BE2C (cell line): ENCODE measurements at regions not wholly inside any gene's neighbourhood (a gene's known extent, or its start where the extent isn't known, plus 50 kb on each side); places are given as distances from the start of the nearest gene placed in this dataset.

Source experiments
- DNase-seq: peaks from one replicate; pipeline ENCODE4 v3.0.0-alpha.2; 2020
- H3K27me3 ChIP-seq: fragments of 250-450 bp; sonication (Bioruptor Pico); 2 replicates; pipeline ENCODE4 v1.5.1; 2020; ENCODE audit warnings: mild to moderate bottlenecking
- H3K36me3 ChIP-seq: fragments of 250-450 bp; sonication (Bioruptor Pico); 2 replicates; pipeline ENCODE4 v1.5.1; 2020; ENCODE audit warnings: mild to moderate bottlenecking
- H3K4me1 ChIP-seq: fragments of 250-450 bp; sonication (Bioruptor Pico); 2 replicates; pipeline ENCODE4 v1.5.1; 2020
- H3K4me3 ChIP-seq: 2 replicates; pipeline ENCODE4 v1.5.1; 2011; ENCODE audit warnings: low read depth, low read length
- H3K9me3 ChIP-seq: fragments of 250-450 bp; sonication (Bioruptor Pico); 2 replicates; pipeline ENCODE4 v1.5.1; 2020
- CTCF ChIP-seq: IDR thresholded peaks from 2 replicates; pipeline ENCODE4 v1.5.1; 2012; ENCODE audit warnings: mild to moderate bottlenecking, low read depth, low read length

DNA sequence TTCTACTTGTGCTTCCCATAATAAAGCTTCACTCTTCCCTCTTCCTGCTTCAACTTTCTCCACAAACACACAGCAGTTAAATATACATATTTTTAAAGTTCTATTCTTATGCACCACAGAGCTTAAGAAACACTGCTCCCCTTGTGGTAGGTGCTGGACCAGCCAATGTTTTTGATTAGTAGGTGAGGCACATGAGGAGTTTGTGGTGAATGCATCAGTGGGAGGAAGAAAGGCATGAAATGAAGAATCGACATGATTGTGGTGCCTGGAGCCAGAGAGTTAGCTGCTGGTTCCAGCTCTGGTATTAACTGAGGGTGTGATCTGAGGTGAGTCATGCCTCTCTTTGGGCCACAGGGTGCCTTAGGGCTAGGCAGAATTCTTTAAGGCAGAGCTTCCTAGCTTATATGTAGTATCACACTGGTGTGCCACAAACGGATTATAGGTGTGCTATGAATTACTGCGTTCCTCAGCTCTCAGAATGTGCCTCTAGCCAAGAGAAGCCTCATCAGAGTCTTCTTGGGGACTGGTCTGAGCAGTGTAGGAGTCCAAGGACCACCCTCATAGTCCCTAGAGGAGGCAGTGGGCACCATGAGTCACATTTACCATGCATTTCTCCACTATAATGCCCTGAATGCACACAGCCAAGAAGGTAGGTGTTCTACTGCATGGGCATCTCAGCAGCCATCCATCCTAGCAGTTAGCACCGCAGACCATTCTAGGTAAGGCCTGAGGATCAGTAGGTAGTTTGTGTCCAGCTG is 97.4 kb upstream of the SGIP1 start:
- H3K9me3 ChIP-seq: no peaks in the 10 kb centered on the region
- H3K4me1 ChIP-seq: no peaks in the 10 kb centered on the region
- TF ChIP-seq CTCF: peak; percentile 31; the same call in 1 of the 2 replicates
- no peaks in the 10 kb centered on the region for H3K36me3 ChIP-seq
- no peak overlapping the region for H3K4me3 ChIP-seq
- no peak for DNase-seq
- H3K27me3 ChIP-seq: no peaks in the 10 kb centered on the region

GRCh38 chr1:66437136-66437401 is 96.9 kb upstream of the SGIP1 start:
- no peak for DNase-seq
- no peaks in the 10 kb centered on the region for H3K4me1 ChIP-seq
- no peak for TF ChIP-seq CTCF

GRCh38 chr1:66438062-66438461 is 95.9 kb upstream of the SGIP1 start:
- no peaks in the 10 kb centered on the region for H3K36me3 ChIP-seq
- H3K4me1 ChIP-seq: no peaks in the 10 kb centered on the region
- no peak for TF ChIP-seq CTCF
- no peaks in the 10 kb centered on the region for H3K27me3 ChIP-seq
- no peaks in the 10 kb centered on the region for H3K9me3 ChIP-seq
- DNase-seq: no peak
- H3K4me3 ChIP-seq: no peak overlapping the region

More at GRCh38 chr1:66437136-66437401, 96.9 kb upstream of the SGIP1 start:
- H3K4me3 ChIP-seq: no peak overlapping the region
- H3K27me3 ChIP-seq: no peaks in the 10 kb centered on the region
- no peaks in the 10 kb centered on the region for H3K9me3 ChIP-seq
- no peaks in the 10 kb centered on the region for H3K36me3 ChIP-seq

GRCh38 chr1:66438501-66438900 is 95.5 kb upstream of the SGIP1 start:
- H3K4me3 ChIP-seq: no peak overlapping the region

DNA sequence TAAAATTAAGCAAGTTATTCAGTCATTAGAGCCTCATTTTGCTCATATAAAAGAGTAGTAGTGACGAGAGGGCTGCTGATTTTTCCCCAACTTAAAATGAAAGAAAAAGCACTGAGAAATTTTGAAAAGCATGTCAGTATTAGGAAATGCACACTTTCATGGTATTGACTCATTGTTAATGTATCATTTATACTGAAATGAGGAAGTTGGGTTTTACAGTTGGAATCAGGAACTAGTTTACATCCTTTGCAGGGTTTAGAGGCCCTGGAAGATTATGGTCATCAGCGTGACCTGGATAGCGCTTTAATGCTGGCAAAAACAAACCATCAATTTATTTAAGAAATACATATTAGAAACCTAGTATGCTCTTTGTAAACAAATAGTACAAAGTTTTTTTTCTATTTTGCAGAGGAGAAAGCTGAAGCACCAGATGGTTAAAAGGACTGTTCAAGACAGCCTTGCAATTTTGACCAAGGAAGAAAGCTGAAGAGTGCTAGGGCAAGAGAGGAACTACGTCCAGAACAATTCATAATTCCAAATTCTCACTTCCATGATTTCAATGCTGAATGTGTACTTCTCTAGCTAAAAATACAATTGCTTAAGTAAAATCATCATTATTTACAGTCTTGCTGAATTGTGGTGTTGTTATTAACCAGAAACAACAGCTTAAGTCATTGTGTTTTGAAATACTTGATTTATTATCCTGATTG is 94.8 kb upstream of the SGIP1 start:
- Histone ChIP-seq H3K36me3 (no peaks in the 10 kb centered on the region), H3K27me3 (no peaks in the 10 kb centered on the region), H3K4me1 (no peaks in the 10 kb centered on the region), H3K9me3 (no peaks in the 10 kb centered on the region), H3K4me3 (no peak overlapping the region)
- TF ChIP-seq CTCF: no peak
- DNase-seq: no peak

More at GRCh38 chr1:66438501-66438900, 95.5 kb upstream of the SGIP1 start:
- no peaks in the 10 kb centered on the region for H3K27me3 ChIP-seq
- no peak for TF ChIP-seq CTCF
- H3K9me3 ChIP-seq: no peaks in the 10 kb centered on the region
- H3K4me1 ChIP-seq: no peaks in the 10 kb centered on the region
- no peaks in the 10 kb centered on the region for H3K36me3 ChIP-seq
- DNase-seq: no peak

DNA sequence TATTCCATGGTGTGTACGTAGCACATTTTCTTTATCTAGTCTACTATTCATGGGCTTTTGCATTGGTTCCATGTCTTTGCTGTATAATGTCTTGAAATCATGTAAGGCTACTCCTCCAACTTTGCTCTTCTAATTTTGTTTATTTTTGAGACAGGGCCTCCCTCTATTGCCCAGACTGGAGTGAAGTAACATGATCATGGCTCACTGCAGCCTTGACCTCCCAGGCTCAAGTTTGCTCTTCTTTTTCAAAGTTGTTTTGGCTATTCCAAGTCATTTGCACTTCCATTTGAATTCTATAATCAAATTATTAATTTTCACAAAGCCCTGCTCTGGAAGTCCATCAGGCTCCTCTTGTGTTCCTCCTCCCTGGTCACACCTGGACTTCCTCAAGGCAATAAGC is 90.2 kb upstream of the SGIP1 start:
- no peak for TF ChIP-seq CTCF
- Histone ChIP-seq H3K27me3 (no peaks in the 10 kb centered on the region), H3K9me3 (no peaks in the 10 kb centered on the region), H3K36me3 (no peaks in the 10 kb centered on the region), H3K4me1 (peaks cover 18% of the 10 kb centered on the region), H3K4me3 (no peak overlapping the region)
- no peak for DNase-seq
